ENCODE measurements at regions not wholly inside any gene's neighbourhood (a gene's known extent, or its start where the extent isn't known, plus 50 kb on each side); places are given as distances from the start of the nearest gene placed in this dataset.
A peak's percentile ranks its signal among the peaks of the same experiment; 100 is the strongest.

GRCh38 chr2:39538718-39539117, 101.6 kb upstream of the MAP4K3 start:
- no peak overlapping the region for H3K27ac ChIP-seq
- no peak for DNase-seq (ENCODE audit: low spot score)
- H3K27me3 ChIP-seq (replicated peaks; ENCODE audit: insufficient read depth) = no peaks in the 10 kb centered on the region
- H3K4me3 ChIP-seq = no peak overlapping the region
- no peak for TF ChIP-seq POLR2AphosphoS5 (IDR thresholded peaks at IDR 0.05)
- no peak for TF ChIP-seq POLR2A (IDR thresholded peaks at IDR 0.05)
- TF ChIP-seq CTCF (IDR thresholded peaks at IDR 0.05) = no peak
- no peaks in the 10 kb centered on the region for H3K4me1 ChIP-seq (replicated peaks)
- no peaks in the 10 kb centered on the region for H3K9me3 ChIP-seq
- H3K36me3 ChIP-seq = no peaks in the 10 kb centered on the region
- intact Hi-C loops (cut with DNase I) = no loop called here

- no peaks in the 10 kb centered on the region for H3K27me3 ChIP-seq (replicated peaks; ENCODE audit: insufficient read depth)
- H3K36me3 ChIP-seq = no peaks in the 10 kb centered on the region
- DNase-seq (ENCODE audit: low spot score) = no peak
- no peaks in the 10 kb centered on the region for H3K4me1 ChIP-seq (replicated peaks)
- no peak for TF ChIP-seq POLR2AphosphoS5 (IDR thresholded peaks at IDR 0.05)
- no peak for TF ChIP-seq CTCF (IDR thresholded peaks at IDR 0.05)
- H3K27ac ChIP-seq = no peak overlapping the region
- H3K9me3 ChIP-seq = no peaks in the 10 kb centered on the region
- intact Hi-C loops (cut with DNase I) = no loop called here
- H3K4me3 ChIP-seq = no peak overlapping the region
Observed at GRCh38 chr2:39540414-39540813, 103.3 kb upstream of the MAP4K3 start.

- Histone ChIP-seq H3K27ac (no peak overlapping the region), H3K9me3 (no peaks in the 10 kb centered on the region), H3K27me3 (replicated peaks; ENCODE audit: insufficient read depth) (no peaks in the 10 kb centered on the region), H3K4me3 (no peak overlapping the region), H3K4me1 (replicated peaks) (peaks cover 6% of the 10 kb centered on the region), H3K36me3 (no peaks in the 10 kb centered on the region)
- DNase-seq (ENCODE audit: low spot score) = no peak
- 95% methylated on average over 9 of the region's 9 CpGs for WGBS
- intact Hi-C loops (cut with DNase I) = no loop called here
- no peak for TF ChIP-seq CTCF (IDR thresholded peaks at IDR 0.05)
- no peak for TF ChIP-seq POLR2AphosphoS5 (IDR thresholded peaks at IDR 0.05)
- no peak for TF ChIP-seq POLR2A (IDR thresholded peaks at IDR 0.05)
Observed at GRCh38 chr2:39541011-39541930, 104.2 kb upstream of the MAP4K3 start.

GRCh38 chr2:39542523-39542922, 105.4 kb upstream of the MAP4K3 start:
- Histone ChIP-seq H3K9me3 (no peaks in the 10 kb centered on the region), H3K4me1 (replicated peaks) (peaks cover 13% of the 10 kb centered on the region), H3K27ac (no peak overlapping the region), H3K4me3 (no peak overlapping the region), H3K36me3 (no peaks in the 10 kb centered on the region), H3K27me3 (replicated peaks; ENCODE audit: insufficient read depth) (no peaks in the 10 kb centered on the region)
- intact Hi-C loops (cut with DNase I) = no loop called here
- DNase-seq (ENCODE audit: low spot score) = no peak
- WGBS = 93% methylated on average over 2 of the region's 2 CpGs
- TF ChIP-seq POLR2AphosphoS5 (IDR thresholded peaks at IDR 0.05) = no peak
- TF ChIP-seq POLR2A (IDR thresholded peaks at IDR 0.05) = no peak
- TF ChIP-seq CTCF (IDR thresholded peaks at IDR 0.05) = no peak

- peak overlapping the region; percentile 36 to 60 for H3K27ac ChIP-seq
- H3K27me3 ChIP-seq (replicated peaks; ENCODE audit: insufficient read depth) = no peaks in the 10 kb centered on the region
- intact Hi-C loops (cut with DNase I) = no loop called here
- TF ChIP-seq POLR2AphosphoS5 (IDR thresholded peaks at IDR 0.05) (no peak), POLR2A (IDR thresholded peaks at IDR 0.05) (no peak), CTCF (IDR thresholded peaks at IDR 0.05) (no peak)
- H3K36me3 ChIP-seq = no peaks in the 10 kb centered on the region
- no peak for DNase-seq (ENCODE audit: low spot score)
- H3K4me1 ChIP-seq (replicated peaks) = peaks cover 13% of the 10 kb centered on the region
- 69% methylated on average over 5 of the region's 5 CpGs for WGBS
- no peak overlapping the region for H3K4me3 ChIP-seq
- no peaks in the 10 kb centered on the region for H3K9me3 ChIP-seq
Observed at GRCh38 chr2:39545957-39546356, 108.9 kb upstream of the MAP4K3 start.

All from prostate gland (tissue), 2 donors.